Limb (tissue), 2 donors: ENCODE measurements at regions not wholly inside any gene's neighbourhood (a gene's known extent, or its start where the extent isn't known, plus 50 kb on each side); places are given as distances from the start of the nearest gene placed in this dataset.

Source experiments
- DNase-seq, 2 donors: peaks; one replicate each; pipeline ENCODE4 v3.0.0-alpha.2; 2016; ENCODE audit errors: extremely low spot score in 2 of 2

DNA sequence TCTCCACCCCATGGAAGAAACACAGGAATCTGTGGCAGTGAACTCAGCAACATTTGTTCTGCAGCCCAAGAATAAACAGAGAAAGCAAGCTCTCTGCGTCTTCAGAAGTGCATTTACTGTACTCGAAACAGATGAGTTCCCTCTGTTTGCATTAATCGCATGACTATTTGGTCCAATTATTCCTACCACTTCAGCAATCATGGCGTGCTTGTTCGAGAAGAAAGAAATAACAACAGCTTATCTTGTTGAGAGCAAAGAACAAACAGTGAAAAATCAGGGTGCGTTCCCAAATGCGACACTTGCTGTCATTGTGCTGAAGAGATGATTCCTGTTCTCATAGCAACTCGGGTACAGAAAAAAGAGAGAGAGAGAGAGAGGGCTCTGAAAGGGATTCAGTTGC lies 445.3 kb upstream of the MAF start:
- DNase-seq: no peak

DNA sequence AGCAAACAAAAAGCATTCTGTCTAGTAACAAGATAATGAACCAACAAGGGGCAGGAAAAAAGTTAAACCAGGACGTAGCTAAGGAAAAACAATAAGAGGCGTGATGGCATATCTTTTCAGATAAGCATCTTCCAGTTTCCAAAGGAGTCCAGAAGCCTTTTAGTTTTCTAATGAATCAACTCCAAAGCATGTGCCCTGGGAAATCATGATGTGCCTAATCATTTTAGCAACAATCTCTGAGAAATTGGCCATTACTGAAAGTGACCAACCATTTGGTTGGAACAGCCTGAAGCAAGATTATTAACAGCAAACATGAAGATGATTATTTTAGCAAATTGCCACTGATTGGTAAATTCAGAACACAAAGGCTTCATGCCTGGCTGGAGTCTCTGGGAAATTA lies 440.9 kb upstream of the MAF start:
- DNase-seq: no peak

DNA sequence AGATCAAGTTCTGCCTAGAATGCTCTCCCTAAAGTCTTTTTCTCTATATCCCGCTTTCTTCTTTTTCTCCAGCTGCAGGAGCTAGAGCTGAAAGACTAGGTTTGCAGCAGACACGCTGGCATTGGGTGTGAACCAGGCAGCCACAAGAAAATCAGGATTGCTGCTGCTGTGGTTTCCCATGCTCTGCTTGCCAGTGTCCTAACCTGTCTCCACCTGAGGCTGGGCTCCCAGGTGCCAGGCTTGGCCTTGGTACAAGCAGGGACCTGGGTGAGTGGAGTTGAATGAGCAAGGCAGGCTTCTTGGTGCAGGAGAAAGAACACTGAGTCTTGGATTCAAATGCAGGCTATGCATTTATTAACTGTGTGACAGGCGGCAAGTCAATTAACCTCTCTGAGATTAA lies 440.3 kb upstream of the MAF start:
- DNase-seq: no peak

DNA sequence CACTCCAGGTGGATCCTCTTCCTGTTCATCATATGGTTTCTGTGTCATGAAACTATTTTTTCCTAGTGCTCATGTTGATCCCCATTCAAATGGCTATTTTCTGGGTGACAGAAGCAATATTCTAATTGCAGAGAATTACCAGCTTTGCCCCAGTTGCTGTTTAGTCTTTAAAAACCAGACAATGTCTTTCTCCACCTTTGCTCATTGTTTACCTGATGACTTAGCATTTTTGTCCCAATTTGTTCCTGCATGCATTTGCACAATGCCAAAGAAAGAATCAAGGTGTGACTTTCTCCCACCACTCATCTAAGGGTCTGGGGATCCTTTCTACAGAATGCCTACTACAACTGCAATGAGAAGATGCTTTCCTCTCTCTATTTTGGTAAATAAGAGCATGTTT lies 439.9 kb upstream of the MAF start:
- DNase-seq: no peak

DNA sequence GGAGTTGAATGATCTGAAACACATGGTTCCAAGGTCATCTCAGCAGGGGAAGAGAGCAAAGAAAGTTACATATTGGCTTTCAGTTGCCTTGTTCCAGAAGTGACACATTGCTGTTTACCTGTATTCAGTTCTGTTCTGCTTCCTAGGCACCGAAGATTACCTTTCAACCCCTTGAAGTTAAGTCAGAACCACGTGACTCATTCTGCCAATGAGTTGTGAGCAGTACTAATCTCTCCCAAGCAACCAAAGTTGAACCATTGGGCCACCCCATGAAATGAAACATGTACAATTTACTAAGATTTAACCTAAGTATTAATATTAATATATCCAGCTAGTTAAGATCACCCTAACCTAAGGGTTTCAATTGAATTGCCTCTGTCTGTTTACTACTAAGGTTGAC lies 439.2 kb upstream of the MAF start:
- DNase-seq: no peak

DNA sequence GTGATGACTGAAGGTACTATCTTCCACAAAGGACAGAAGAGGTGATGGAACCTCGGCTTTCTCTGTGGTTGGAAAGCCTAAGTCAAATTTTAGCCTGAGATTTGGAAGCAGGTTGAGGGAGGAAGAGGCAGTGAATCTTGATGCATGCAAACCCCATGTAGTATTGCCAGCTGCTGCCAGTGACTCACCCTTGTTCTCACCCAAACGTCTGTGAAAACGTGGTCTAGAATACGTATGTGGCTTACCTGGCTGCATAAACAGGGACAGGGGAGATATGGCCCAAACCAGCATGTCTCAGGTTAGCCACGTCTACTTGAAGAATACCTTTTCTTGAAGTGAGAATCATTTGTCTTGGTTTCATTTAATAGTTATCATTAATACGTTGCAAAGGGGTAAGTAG lies 438.0 kb upstream of the MAF start:
- no peak for DNase-seq

DNA sequence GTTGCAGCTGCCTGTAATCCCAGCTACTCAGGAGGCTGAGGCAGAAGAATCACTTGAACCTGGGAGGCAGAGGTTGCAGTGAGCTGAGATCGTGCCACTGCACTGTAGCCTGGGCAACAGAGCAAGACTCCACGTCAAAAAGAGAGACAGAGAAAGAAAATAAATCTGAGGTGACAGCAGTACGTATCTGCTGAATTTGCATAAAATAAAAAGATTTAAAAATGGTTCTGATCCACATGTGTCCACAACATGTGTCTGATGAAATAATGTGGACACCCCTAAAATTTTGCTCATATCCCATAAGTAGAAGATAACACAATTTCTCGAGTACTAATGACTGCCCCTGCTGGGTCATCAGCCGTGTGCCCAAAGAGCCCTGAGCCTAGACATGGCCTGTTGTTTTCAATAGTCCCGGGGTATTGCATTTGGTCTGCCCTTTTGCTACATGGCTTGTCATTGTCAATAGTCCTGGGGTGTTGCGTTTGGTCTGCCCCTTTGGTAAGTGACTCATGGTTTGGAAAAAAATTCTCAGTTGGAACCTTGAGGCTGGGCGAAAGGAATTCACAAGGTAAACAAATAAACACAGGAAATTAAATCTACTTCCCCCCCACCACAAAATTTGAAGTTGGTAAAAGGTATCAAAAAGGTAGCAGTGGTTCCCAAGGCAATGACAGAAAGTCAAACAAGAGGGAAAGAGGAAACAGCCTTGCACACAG lies 434.6 kb upstream of the MAF start:
- no peak for DNase-seq

DNA sequence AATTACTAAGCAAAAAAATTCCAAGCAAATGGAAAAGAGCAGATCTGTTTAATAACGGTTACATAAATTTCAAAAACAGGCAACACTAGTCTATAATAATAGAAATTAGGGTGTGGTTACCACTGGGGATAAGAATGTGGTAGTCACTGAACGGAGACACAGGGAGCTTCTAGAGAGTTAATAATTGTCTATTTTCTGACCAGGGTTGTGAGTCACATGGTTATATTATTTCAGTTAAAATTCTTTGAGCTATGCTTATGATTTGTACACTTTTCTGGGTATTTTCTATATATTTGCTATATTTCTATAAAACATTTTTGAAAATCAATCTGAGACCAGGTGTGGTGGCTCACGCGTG lies 433.9 kb upstream of the MAF start:
- no peak for DNase-seq

DNA sequence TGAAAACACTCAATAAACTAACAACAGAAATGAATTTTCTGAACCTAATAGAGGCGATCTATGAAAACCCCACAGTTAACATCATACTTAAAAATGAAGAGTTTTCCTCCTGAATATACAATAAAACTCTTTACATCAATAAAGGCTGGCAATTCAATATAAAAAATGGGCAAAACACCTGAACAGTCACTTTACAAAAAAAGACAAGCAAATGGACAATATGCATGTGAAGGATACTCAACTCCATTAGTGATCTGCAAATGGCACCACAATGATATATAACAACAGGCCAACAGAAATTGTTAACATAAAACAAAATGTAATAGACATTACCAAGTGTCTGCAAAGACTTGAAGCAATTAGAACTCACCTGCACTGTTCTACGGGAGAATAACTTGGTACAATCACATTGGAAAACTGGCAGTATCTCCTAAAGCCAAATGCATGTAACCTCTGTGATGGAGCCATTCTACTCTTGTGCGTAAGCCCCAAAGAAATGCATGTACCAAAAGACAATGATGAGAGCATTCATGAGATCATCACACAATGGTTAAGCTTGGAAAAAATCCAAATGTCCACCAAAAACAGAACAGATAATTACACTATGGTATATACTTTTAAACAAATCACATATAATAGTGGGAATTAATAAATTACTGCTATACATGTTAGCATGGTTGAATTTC lies 433.4 kb upstream of the MAF start:
- no peak for DNase-seq

DNA sequence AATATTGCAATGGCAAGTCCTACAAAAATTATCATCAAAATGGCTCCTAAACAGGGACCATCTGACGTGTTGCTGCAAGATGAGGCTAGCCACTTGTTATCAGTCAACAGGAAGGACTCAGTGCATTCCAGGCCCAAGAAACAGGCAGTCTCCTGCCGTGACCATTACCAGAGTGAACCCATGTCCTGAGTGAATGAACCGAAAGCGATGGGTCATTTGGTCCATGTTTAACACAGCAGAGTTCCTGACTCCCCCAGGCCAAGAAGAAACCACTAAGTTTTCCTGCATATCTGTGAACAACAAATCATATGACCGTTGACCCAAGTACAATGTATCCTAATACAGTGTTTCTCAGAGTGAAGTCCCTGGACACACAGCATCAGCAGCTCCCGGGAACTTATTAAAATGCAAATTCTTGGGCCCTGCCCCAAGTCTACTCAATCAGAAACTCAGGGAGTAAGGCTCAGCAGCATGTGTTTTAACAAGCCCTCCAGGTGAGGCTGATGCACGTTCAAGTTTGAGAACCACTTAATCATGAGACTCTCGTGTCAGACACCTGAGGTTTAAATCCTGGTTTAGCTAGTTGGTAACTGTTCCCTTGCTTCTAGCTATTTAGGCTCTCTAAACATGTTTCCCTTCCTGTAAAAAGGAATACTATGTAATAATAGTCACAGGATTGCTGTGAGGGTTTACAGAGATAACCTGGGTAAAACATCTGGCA lies 429.4 kb upstream of the MAF start:
- no peak for DNase-seq

DNA sequence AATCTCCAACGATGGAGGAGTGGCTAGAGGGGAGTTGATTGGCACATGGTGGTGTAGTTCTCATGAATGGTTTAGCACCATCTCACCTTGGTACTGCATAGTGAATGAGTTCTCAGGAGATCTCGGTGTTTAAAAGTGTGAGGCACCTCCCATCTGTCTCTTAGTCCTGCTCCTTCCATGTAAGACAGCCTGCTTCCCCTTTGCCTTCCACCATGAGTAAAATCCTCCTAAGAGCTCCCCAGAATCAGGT lies 428.8 kb upstream of the MAF start:
- no peak for DNase-seq

DNA sequence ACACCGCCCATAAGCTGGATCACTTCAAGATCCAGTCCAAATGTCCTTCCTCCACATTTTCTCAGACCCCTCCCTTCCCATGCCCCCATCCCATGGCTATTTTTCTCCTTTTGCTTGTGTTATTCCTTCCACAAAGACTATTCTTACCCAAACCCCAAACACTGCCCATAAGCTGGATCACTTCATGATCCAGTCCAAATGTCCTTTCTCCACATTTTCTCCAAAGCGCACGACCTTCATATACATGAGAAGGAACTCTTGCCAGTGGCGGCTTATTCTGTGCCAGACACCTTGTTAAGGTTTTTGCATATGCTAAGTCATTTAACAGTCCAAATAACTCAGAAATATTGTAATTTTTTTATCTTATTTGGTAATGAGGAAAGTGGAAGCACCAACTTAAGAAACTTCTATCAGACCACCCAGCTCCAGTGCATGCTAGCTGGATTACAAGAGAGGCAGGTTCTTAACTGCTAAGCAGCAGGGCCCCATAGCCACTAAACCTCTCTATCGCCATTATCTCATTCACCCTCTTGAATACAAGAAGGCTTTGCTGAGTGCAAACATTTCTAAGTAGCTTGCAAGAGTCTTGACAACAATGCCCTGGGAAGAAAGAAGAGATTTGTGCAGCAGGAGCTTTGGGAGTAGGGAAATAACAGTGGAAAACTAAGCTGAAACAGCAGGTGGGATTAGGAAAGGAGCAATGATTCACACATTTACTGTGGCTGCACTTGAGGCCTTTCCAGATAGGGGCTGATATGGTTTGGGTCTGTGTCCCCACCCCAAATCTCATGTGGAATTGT lies 428.2 kb upstream of the MAF start:
- no peak for DNase-seq

DNA sequence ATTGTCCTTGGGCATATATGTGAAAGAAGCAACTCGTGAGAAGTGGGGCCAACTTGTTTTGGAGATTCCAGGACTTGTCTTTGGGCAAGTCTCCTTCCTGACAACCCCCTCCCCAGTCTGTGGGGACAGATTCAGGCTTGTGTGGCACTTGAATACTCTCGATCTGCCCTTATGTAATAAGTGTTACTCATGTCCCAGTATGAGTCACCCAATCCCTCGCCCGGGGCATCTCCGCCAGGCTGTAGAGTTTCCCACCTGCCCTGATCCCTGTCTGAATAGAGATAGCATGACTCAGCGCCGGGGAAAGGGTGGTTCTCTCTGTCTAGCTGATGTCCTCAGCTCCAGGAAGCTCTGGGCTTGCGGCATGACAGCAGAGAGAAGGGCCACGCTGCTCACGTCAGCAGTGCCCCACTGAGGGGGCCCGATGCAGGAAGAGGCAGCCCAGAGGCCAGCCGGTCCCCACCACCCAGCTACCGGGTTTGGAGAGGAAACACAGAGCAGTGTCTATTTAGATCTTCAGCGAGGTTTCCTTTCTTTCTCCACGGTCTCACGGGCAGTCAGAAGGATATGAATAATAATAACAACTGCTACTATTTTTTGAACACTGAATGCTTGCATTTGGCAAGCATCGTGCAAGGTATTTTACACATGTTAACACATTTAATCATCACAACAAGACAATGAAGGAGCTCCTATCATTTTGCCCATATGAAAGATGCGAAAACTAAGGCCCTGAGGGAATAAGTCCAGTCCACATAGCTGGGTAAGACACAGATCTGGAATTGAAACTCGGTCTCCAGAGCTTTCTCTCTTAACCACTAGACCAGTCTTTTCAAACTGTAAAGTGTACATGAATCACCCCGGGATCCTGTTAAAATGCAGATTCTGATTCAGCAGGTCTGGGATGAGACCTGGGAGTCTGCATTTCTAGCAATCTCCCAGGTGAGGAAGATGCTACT lies 426.7 kb upstream of the MAF start:
- DNase-seq: no peak

DNA sequence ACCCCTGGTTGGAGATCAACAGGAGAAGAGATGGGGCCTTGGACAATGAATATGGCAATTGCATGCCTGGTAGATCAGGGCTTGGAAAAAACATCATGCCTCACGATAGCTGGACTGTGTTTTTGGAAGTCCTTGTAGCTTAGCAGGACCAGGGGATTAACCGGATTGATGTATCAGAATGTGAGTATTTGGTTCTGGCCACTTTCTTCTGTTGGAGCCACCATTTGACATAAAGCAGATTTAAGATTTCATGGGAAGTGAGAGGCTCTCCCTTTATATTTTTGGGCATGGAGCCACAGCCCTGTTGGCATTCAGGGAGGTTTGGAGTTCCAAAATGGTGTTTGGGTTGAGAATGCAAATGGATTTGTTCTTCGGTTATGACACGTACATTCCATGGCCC lies 424.7 kb upstream of the MAF start:
- DNase-seq: no peak

DNA sequence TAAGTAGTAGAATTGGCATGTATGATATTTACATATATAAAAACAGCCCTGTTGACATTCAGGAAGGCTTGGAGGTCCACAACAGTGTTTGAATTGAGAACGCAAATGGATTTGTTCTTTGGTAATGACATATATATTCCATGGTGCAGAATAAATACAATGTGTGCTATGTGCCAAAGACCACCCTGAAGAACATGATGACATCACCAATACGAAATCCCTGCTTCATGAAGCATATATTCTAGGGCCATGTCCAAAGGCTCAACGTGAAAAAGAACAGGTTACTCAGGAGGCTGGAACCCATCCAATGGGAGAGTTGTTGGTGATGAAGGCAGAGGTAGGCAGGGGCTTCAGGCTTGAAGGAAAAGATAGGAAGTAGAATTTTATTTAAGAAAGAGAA lies 423.9 kb upstream of the MAF start:
- no peak for DNase-seq

DNA sequence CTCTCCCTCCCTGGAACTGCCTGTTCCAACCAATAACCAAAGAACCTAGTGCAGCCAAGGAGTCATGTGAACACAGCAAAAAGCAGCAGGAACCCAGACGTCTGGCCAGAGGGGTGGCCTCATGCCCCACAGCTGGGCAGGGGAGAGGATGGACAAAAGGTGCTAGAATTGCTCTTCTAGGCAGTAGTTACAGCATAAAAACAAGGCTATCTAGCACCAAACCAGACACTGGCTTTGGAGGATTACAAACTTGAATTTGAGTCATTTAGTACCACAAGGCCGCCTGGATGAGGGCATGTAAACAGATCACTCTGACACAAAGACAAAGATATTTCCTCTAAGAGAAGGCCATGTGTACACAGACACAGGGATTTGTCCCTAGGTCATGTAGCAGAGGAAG lies 423.3 kb upstream of the MAF start:
- DNase-seq: no peak

DNA sequence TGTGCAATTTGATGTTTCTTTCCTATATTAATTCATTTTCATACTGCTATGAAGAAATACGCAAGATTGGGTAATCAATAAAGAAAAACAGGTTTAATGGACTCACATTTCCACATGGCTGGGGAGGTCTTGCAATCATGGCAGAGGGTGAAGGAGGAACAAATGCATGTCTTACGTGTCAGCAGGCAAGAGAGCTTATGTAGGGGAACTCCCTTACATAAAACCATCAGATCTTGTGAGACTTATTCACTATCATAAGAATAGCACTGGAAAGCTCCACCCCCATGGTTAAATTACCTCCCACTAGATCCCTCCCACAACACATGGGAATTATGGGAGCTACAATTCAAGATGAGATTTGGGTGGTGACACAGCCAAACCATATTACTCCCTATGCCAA lies 418.9 kb upstream of the MAF start:
- no peak for DNase-seq

DNA sequence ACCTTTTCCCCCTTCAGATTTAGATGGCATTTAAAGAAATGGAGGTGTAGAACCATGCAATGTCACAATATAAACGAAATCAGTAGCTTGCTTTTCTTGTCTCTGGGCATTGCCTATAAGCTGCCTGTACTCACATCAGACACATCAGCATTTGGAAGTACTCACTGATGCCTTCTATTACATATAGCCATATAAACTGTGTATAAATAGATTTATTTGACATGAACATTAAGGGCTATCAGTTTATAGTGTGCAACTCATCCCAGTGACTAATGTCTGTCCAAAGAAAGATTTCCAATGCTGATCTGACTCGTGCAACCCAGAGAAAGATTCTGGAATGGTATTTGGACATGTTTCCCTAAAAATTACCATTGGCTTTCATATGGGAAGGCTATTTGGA lies 417.9 kb upstream of the MAF start:
- no peak for DNase-seq

DNA sequence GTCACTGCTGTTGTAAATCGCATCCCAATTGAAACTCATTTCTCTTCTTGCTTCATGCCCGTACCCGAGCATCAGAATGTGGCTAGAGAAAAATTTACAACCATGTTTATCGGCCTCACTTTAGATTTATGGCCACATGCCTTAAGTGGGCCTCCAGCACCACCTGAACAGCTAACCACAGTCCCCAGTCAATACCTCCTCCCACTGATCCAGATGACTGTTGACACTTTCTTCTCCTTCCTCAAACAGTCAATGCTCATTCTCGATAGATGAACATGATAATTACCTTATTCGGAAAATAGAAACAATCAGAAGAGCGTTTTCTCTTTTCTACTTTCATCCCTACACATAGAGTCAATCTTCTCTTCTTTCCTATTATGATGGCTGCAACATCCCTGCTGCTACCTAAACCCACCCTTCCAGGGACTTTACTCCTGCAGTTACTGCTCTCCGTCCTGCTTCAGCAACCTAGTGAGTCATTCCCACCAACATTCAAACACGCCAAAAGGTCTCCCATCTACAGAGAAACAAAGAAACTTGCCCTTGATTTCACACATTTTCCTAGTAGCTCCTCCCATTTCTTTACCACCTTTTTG lies 416.3 kb upstream of the MAF start:
- DNase-seq: no peak

DNA sequence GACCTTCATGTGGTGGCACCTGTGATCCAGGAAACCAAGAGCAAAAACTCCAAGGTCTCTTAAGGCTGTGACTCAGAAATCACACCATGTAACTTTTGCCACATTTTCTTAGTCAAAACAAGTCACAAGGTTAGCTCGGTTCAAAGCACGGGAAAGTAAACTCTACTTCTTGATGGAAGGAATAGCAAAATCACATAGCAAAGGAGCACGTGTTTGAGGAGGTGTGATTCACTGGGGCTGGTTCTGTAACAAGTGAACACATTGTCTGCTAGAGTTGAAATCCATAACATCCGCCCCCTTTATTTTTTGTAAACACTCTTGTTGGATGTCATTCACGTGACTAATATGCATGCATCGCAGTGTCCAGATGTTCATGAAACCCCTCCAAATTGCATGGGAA lies 415.0 kb upstream of the MAF start:
- DNase-seq: no peak
